ENCODE measurements at regions not wholly inside any gene's neighbourhood (a gene's known extent, or its start where the extent isn't known, plus 50 kb on each side); places are given as distances from the start of the nearest gene placed in this dataset.

GRCh38 chr4:30943356-30943755 is 223.2 kb downstream of the PCDH7 start:
- ATAC-seq (ENCODE audit: low FRiP score) (no peak), DNase-seq (ENCODE audit: low spot score) (no peak)
- TF ChIP-seq, protein P1, sequence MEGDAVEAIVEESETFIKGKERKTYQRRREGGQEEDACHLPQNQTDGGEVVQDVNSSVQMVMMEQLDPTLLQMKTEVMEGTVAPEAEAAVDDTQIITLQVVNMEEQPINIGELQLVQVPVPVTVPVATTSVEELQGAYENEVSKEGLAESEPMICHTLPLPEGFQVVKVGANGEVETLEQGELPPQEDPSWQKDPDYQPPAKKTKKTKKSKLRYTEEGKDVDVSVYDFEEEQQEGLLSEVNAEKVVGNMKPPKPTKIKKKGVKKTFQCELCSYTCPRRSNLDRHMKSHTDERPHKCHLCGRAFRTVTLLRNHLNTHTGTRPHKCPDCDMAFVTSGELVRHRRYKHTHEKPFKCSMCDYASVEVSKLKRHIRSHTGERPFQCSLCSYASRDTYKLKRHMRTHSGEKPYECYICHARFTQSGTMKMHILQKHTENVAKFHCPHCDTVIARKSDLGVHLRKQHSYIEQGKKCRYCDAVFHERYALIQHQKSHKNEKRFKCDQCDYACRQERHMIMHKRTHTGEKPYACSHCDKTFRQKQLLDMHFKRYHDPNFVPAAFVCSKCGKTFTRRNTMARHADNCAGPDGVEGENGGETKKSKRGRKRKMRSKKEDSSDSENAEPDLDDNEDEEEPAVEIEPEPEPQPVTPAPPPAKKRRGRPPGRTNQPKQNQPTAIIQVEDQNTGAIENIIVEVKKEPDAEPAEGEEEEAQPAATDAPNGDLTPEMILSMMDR (IDR thresholded peaks at IDR 0.05): no peak

- DNase-seq (ENCODE audit: low spot score) (no peak), ATAC-seq (ENCODE audit: low FRiP score) (no peak)
- TF ChIP-seq, protein P1 (IDR thresholded peaks at IDR 0.05): no peak
These were observed 225.4 kb downstream of the PCDH7 start for GRCh38 chr4:30945586-30945985.

DNA sequence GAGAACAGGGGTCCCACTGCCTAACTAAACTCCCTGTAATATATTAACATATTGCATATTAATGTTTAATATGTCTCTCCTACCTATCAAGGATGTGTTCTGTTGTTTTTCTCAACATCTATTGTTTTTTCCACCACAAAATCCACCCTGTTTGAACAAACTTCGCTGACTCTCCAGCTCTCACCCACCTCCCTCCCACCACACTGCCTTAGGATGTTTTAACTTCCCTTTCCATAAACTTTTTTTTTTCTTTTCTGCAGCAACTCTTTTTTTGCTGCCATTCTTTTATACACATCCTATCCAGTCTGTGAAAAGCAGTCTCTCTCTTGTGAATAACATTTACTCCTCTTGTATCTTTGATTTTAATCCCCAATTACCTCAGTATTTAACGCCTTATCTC is 226.1 kb downstream of the PCDH7 start:
- DNase-seq (ENCODE audit: low spot score) (no peak), ATAC-seq (ENCODE audit: low FRiP score) (no peak)
- TF ChIP-seq, protein P1 (IDR thresholded peaks at IDR 0.05): no peak

GRCh38 chr4:30948653-30949052 is 228.5 kb downstream of the PCDH7 start:
- ATAC-seq (ENCODE audit: low FRiP score) (no peak), DNase-seq (ENCODE audit: low spot score) (no peak)
- TF ChIP-seq, protein P1 (IDR thresholded peaks at IDR 0.05): no peak

DNA sequence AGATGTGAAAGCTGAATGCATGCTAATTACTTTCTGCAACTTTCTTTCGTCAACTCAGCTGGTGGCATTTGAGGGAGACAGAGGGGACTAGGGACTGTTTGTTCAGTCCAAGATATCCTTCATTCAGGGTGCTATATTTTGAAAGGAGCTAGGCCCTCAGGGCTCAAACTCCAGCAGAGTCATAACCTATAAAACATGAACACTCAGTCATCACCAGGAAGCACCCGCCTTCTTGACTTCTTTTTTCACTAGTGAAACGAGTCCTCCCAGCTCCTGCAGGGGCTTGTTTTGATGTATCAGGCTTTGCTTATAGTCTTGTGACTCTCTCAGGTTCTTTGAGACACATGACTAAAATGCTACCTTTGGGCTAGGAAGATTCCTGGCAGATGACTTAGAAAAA is 230.6 kb downstream of the PCDH7 start:
- ATAC-seq (ENCODE audit: low FRiP score): no peak
- TF ChIP-seq, protein P1 (IDR thresholded peaks at IDR 0.05): no peak
- no peak for DNase-seq (ENCODE audit: low spot score)

DNA sequence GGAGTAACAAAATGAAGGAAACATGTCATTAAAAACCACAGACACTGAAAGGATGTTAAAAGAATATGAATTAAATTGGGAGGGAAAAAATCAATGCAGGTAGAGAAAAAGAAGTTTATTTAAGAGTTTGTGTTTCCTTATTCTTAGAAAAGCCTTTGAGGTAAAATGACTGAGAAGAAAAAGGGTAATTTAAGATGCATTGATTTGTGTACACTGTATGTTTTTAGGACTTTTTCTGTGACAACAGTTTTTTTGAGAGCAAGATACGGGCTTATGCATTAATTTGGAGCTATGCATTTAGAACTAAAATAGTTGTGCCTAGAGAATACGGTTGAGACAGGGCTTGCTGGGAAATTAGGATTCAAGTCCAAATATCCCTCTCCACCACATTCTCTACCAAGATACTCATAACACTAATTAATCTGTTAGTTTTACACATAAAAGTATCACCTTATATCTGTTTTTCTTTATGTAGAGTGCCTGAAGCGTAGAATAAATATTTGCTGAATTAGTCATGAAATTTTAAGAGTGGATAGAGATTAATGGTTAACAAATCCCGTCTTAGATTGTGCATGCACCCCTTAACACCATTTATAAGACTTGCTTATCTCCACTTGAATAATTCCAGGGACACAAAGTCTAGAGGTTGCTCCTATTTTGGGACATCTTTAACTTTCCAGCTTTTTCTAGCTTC is 232.5 kb downstream of the PCDH7 start:
- no peak for ATAC-seq (ENCODE audit: low FRiP score)
- TF ChIP-seq, protein P1 (IDR thresholded peaks at IDR 0.05): no peak

DNA sequence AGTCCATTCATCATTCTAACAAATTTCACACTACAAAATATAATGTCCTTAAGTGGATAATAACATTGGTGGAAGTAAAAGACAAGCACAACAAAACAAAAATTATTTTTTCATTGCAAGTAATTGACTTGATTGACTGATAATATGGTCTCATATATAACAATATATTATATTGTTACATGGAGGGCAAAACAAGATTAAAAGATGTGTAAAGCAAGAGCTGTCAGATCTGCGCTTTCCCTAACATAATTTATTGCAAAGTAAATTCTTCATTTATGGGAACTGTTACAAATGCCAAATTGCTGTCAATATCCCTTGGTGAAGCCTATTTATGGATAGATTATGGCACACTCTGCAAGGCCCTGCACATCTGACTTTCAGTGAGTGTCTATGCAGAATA is 233.6 kb downstream of the PCDH7 start:
- no peak for ATAC-seq (ENCODE audit: low FRiP score)
- no peak for DNase-seq (ENCODE audit: low spot score)
- TF ChIP-seq, protein P1 (IDR thresholded peaks at IDR 0.05): no peak

More for the DNA sequence above, 232.5 kb downstream of the PCDH7 start:
- DNase-seq (ENCODE audit: low spot score): no peak

Data from omental fat pad (tissue), 3 donors.